ENCODE measurements at regions not wholly inside any gene's neighbourhood (a gene's known extent, or its start where the extent isn't known, plus 50 kb on each side); places are given as distances from the start of the nearest gene placed in this dataset.

GRCh38 chr22:34055525-34056200 is 135.4 kb upstream of the LARGE1 start:
- peak; percentile 35 for DNase-seq

- no peak for DNase-seq
Observed at GRCh38 chr22:34057726-34058125, 137.4 kb upstream of the LARGE1 start.

DNA sequence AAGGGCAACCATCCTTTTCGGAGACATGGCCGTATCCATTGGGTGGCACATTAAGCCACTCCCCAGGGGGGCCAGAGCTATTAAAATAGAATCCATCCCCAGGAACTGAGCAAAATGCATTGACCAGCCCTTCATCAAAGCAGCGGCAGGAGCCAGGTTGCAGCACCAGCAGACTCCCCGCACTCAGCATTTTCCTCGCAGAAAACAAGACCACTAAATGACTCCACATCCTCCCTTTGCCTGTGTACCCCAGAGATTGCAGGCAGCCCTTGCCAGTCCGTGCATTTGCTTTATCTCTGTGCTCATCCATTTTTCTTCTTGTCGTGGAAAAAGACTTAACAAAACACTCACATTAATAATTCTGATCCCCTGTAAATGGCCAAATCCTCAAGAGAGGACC is 144.4 kb upstream of the LARGE1 start:
- no peak for DNase-seq

DNA sequence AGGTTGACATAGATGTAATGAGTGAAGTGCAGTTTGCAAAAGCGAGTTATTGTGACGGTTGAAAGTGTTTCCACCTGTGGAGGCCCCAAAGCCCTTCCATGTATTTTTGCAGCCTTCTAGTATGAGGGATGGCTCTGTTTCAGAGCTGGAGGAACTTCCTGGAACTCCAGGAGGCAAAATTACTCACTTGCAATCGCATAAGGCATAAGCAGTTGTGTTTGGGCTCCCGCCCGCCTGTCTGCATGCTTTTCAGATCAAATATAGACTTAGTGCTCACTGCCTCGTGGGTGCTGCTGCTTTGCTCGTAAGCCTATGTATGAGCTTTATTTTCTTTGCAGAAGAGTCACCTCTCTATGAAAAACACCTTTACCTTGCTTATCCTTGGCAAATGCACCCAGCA is 146.8 kb upstream of the LARGE1 start:
- no peak for DNase-seq

DNA sequence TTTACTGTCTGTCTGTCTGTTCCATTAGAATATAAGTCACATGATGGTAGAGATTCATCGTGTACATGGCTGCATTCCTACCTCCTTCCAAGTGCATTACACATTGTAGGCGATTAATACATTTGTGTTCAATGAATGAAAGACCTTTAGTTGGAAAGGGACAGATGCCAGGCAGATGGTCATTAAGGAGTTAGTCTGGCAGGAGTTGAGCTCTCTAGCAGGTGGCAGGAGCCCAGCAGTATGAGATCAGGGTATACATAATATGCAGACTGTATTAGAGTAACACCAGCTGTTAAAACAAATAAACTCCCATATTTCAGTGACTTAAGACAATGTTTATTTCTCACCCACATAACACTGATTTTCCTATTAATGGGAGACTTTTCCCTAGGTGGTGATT is 147.7 kb upstream of the LARGE1 start:
- DNase-seq: no peak

DNA sequence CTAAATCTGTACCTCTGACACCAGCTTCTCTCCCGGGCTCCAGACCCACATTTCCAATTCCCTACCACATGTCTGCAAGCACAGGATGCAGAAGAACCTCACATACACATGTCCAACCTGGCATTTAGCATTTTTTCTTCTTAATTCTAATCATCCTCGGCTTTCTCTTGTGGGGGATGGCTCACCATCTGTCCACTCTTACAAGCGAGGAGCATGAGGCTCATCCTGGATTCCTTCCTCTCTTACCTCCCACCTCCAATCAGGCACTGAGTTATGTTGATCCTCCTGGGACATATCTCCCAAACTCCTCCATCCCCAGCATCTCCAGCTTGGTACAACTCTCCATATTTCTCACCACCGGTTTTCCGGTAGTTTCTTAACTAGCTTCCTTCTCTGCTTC is 149.8 kb upstream of the LARGE1 start:
- DNase-seq: no peak

DNA sequence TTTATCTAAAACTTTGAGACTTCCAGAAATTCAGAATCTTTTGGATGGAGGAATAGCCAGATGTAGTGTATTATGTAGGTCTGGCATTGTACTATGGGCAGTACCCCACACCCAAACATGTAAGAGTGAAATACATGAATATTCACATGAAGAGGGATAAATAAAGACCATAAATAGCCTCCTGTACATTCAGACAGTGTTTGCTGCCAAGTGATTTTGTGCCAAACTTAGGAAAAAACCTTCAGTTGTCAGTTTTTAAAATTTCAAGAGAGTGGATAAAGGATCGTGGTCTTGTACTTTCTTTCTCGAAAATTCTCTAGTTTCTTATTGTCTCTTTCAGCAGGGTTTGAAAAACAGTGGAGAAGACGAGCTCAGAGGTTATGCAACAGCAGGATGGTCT is 150.3 kb upstream of the LARGE1 start:
- no peak for DNase-seq

DNA sequence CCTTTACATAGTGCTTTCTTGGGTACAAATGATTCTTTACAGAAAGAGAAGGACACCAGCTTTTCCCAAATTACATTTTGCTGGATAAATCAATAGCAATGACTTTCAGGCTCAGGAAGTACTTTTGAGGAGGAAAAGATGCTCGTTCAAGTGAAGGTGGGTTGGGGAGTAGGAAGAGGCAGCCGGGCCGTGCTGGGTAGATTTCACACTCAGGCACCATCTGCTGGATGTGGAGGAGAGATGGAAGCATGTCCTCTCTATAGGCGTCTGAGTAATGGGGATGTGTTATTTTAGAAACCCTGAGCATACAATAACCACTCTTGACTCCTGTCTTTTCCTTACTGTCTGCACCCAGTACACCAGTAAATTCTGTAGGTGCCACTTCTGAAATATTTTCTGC is 152.3 kb upstream of the LARGE1 start:
- no peak for DNase-seq

- DNase-seq: no peak
Observed at GRCh38 chr22:34080433-34080832, 160.2 kb upstream of the LARGE1 start.

GRCh38 chr22:34096770-34097169 is 176.5 kb upstream of the LARGE1 start:
- DNase-seq: no peak

GRCh38 chr22:34099278-34099677 is 179.0 kb upstream of the LARGE1 start:
- DNase-seq: no peak

- DNase-seq: no peak
Observed at GRCh38 chr22:34102633-34103032, 182.4 kb upstream of the LARGE1 start.

DNA sequence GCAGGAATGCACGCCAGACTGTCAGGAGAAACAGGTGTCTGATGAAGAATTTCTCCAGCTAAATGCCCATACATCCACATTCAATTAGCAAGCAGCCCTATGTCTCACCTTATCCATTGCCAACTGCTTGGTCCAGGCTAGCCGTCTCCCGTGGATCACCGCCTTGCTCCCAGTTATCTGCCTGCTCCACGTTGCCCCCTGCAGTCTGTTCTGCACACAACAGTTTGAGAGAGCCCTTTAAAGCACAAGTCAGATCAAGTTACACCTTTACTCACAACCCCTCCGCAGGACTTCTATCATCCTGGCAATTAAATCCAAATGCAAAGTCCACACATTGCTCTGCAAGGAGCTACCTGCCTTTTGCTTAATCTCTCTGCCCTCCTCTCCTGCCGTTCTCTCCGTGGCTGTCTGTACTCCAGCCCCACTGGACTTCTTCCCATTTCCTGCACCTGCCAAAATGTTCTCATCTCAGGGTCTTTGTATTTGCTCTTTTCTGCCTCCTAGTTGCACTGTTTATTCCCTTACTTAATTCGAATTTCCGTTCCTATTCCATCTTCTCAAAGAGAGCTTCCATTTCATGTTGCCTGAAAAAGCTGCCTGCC is 185.3 kb upstream of the LARGE1 start:
- no peak for DNase-seq

DNA sequence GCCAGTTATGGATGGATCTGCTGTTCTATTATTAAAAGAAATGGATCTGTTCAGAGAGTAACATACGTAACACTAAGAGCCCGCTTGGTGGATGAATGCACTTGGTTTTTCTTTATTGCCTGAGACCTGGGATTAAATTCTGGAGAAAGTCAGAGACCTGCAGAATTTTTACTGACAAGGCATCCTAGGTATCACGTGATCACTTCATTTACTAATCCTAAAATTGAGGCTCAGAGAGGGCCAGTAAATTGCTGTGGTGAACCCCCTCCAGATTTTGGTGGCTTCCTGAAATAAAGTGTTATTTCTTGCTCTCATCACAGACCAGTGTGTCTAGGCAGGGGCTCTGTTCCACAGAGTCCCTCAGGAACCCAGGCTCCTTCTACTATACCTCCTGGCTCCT is 187.9 kb upstream of the LARGE1 start:
- DNase-seq: no peak

- DNase-seq: no peak
Observed at GRCh38 chr22:34111210-34111824, 191.0 kb upstream of the LARGE1 start.

DNA sequence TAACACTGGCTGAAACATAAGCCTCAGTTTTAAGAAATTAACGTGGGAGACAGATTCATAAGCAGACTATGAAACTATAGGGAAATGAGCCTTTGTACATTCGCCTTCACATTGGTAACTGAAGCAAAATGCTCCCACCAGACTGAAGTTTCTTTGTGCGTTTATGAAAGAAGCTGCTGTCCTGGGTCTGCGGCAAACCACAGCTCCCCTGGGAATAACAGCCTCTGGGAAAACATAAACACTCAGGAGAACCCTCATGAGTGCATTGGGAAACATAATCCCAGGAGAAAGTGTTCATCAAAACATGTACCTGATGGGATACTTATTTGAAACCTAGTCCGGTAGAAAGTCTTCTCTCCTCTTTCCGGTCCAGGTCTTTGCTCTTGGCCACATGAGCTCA is 193.1 kb upstream of the LARGE1 start:
- no peak for DNase-seq

GRCh38 chr22:34114406-34114805 is 194.1 kb upstream of the LARGE1 start:
- DNase-seq: no peak

DNA sequence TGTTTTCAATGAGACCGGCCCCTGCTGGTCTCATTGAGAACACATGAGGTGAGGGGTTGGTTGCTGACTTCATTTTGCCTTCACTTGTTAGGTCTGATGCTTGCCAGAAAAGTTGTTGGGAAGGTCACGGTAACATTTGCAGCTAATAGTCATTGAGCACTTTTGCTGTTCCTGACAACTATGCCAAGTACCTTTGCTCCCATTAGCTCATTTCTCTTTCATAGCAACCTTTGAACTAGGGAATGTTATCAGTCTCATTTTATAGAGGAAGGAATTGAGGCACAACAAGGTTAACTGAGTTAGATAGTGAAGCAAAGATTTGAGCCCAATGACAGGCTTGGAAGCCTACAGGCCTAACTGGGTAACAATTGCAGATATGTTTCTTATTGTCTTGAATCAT is 195.4 kb upstream of the LARGE1 start:
- no peak for DNase-seq

GRCh38 chr22:34116126-34116525 is 195.8 kb upstream of the LARGE1 start:
- DNase-seq: no peak

GRCh38 chr22:34122042-34122441 is 201.8 kb upstream of the LARGE1 start:
- no peak for DNase-seq

DNA sequence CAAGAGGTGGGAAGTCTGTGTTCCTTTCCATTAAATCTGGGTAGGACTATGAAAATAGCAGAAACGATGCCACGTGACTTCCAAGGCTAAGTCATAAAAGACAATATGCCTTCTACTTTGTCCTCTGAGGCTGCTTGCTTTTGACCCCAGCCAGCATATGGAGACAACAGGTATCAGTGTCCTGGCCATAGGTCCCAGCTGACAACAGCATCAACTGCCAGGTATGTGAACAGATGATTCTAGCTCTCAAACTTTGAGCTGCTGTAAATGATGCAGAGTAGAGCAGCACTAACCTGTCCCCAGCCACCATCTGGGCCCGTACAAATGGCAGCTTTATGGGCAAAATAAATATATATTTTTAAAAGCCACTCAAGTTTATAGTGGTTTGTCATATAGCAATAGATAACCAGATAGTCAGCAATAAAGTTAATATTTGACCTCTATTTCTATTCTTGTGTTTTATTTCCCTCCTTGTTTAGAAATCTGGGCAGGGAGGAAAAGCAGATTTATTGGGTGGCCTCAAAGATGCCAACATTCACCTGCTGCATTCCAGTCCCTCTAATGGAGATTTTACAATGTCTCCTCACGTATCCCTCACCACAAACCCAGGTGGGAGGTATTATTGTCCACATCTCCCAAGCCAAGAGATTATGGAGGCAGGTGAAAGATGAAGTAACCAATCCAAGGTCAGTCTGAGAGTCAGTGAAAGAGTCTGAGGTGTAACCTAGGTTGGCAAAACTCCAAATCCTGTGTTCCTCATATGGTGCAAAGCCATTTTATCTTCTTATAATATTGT is 209.6 kb upstream of the LARGE1 start:
- DNase-seq: no peak

DNA sequence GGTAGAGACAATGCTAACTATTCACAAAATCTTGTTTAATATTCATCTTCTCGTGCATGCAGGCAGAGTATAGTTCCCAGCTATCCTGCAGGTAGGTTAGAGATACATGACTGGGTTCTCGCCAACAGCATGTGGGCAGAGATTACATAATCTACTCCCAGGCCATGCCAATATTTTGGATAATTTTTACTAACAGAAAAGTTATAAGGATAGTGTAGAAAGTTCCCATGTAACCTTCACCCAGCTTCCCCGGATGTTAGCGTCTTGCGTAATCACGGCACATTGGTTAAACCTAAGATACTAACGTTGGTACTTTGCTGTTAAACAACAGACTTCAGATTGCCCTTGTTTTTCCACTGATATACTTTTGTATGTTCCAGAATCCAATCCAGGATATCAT is 215.5 kb upstream of the LARGE1 start:
- DNase-seq: no peak

DNA sequence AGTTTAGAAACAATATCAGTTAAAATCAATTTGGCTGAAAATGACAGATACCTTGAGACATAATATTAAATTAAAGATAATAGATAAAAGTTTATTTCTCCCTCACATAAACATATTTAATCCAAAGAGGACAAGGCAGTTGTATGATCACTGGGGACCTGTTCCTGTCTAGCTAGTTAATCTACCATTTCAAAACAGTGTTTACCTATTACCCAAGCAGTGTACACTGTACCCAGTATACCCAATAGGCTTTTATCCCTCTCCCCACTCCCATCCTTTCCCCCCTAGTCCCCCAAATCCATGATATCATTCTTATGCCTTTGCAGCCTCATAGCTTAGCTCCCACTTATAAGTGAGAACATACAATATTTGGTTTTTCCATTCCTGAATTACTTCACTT is 229.7 kb upstream of the LARGE1 start:
- no peak for DNase-seq

- no peak for DNase-seq
Observed at GRCh38 chr22:34159491-34159890, 239.2 kb upstream of the LARGE1 start.

Data from COR-L47 (cell line).